SU-DHL-6 (cell line): ENCODE measurements at regions not wholly inside any gene's neighbourhood (a gene's known extent, or its start where the extent isn't known, plus 50 kb on each side); places are given as distances from the start of the nearest gene placed in this dataset.

Experiments
- CTCF ChIP-seq: fragments of 200-600 bp; sonication (generic); IDR thresholded peaks from one replicate; pipeline ENCODE4 v1.5.1; 2017; ENCODE audit warnings: antibody characterized with exemption, mild to moderate bottlenecking, low read length, moderate library complexity; ENCODE audit not compliant: insufficient read depth, poor library complexity, severe bottlenecking
- EZH2phosphoT487 ChIP-seq: fragments of 200-600 bp; sonication (generic), shearing (Covaris generic); conservative IDR thresholded peaks from 2 replicates; pipeline ENCODE4 v1.6.1; 2018; ENCODE audit warnings: mild to moderate bottlenecking, antibody characterized with exemption, low read length, moderate library complexity, mixed read lengths

GRCh38 chr9:11320989-11321388, 708.2 kb upstream of the PTPRD start:
- no peak for TF ChIP-seq CTCF
- TF ChIP-seq EZH2phosphoT487: no peak
